ENCODE measurements at regions not wholly inside any gene's neighbourhood (a gene's known extent, or its start where the extent isn't known, plus 50 kb on each side); places are given as distances from the start of the nearest gene placed in this dataset.

- no peak overlapping the region for H3K4me3 Mint-ChIP-seq (ENCODE audit: low read depth, unreplicated experiment)
- CTCF ChIA-PET, result interaction anchor here (1.3 kb wide), 1 partner anchor 177 kb away, joined by 3 read pairs; no protein-coding TSS in a partner anchor
- TF ChIP-seq, protein P1, sequence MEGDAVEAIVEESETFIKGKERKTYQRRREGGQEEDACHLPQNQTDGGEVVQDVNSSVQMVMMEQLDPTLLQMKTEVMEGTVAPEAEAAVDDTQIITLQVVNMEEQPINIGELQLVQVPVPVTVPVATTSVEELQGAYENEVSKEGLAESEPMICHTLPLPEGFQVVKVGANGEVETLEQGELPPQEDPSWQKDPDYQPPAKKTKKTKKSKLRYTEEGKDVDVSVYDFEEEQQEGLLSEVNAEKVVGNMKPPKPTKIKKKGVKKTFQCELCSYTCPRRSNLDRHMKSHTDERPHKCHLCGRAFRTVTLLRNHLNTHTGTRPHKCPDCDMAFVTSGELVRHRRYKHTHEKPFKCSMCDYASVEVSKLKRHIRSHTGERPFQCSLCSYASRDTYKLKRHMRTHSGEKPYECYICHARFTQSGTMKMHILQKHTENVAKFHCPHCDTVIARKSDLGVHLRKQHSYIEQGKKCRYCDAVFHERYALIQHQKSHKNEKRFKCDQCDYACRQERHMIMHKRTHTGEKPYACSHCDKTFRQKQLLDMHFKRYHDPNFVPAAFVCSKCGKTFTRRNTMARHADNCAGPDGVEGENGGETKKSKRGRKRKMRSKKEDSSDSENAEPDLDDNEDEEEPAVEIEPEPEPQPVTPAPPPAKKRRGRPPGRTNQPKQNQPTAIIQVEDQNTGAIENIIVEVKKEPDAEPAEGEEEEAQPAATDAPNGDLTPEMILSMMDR (IDR thresholded peaks at IDR 0.05; ENCODE audit: unreplicated experiment), result no peak
- H3K36me3 Mint-ChIP-seq (ENCODE audit: insufficient read depth, unreplicated experiment), result no peaks in the 10 kb centered on the region
- no peaks in the 10 kb centered on the region for H3K27me3 Mint-ChIP-seq (ENCODE audit: unreplicated experiment)
- H3K27ac Mint-ChIP-seq (ENCODE audit: unreplicated experiment), result no peak overlapping the region
- intact Hi-C loops (cut with micrococcal nuclease; ENCODE audit: unreplicated experiment), result no loop called here
- no TSS peak for BruUV-seq (replicated peaks)
- DNase-seq, result no peak
- peaks cover 12% of the 10 kb centered on the region for H3K4me1 Mint-ChIP-seq (ENCODE audit: low read depth, unreplicated experiment)
- no peaks in the 10 kb centered on the region for H3K9me3 Mint-ChIP-seq (ENCODE audit: low read depth, unreplicated experiment)
These were observed 102.2 kb upstream of the GADD45A start for GRCh38 chr1:67582625-67583461.

DNA sequence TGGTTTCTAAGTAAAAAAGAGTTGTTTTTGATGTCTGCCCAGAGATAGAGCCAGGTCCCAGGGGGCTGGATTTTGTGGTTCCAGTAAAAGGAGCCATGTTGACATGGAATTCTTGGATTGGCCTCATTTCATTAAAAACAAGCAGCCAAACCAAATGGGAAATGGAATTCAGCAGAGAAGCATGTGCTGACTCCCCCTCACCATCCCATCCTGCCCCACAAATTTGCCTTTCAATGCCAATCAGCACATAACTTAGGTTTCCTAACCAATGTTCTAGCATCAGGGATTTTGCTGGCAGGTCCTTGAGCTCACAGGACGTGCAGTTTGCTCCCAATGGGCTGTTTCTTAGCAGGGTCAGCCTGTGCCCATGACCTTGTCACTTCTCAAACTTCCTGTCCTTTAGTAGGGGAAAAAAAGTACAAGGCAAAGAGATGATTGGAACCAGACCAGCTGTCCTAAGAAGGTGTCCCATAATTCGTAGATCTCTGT lies 101.5 kb upstream of the GADD45A start:
- Mint-ChIP-seq H3K27ac (ENCODE audit: unreplicated experiment) (no peak overlapping the region), H3K36me3 (ENCODE audit: insufficient read depth, unreplicated experiment) (no peaks in the 10 kb centered on the region), H3K9me3 (ENCODE audit: low read depth, unreplicated experiment) (no peaks in the 10 kb centered on the region), H3K27me3 (ENCODE audit: unreplicated experiment) (no peaks in the 10 kb centered on the region), H3K4me1 (ENCODE audit: low read depth, unreplicated experiment) (peaks cover 12% of the 10 kb centered on the region), H3K4me3 (ENCODE audit: low read depth, unreplicated experiment) (no peak overlapping the region)
- TF ChIP-seq, protein P1 (IDR thresholded peaks at IDR 0.05; ENCODE audit: unreplicated experiment), result no peak
- no TSS peak for BruUV-seq (replicated peaks)
- CTCF ChIA-PET, result no interaction called here
- no peak for DNase-seq
- intact Hi-C loops (cut with micrococcal nuclease; ENCODE audit: unreplicated experiment), result no loop called here

DNA sequence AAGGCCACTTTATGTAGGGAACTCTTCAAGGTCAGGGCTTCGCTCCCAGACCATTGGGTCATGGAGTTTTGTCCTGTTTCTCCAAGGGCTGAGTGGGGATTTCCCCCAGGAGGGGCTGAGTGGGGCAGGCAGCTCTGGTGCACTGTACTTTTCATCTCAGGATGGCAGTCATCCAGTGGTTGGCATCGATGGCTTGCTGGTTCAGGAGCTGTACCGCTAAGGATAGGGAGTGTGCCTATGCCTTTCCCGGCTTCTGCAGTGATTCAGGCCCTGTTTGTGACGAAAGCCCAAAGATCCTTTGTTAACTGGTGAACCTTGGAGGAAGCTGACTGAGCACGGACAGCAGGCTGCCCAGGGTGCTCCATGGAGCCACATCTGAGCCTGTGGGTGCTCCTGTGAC lies 100.1 kb upstream of the GADD45A start:
- H3K27ac Mint-ChIP-seq (ENCODE audit: unreplicated experiment), result no peak overlapping the region
- no peaks in the 10 kb centered on the region for H3K36me3 Mint-ChIP-seq (ENCODE audit: insufficient read depth, unreplicated experiment)
- TF ChIP-seq, protein P1 (IDR thresholded peaks at IDR 0.05; ENCODE audit: unreplicated experiment), result no peak
- H3K4me1 Mint-ChIP-seq (ENCODE audit: low read depth, unreplicated experiment), result peaks cover 3% of the 10 kb centered on the region
- no peaks in the 10 kb centered on the region for H3K27me3 Mint-ChIP-seq (ENCODE audit: unreplicated experiment)
- no peaks in the 10 kb centered on the region for H3K9me3 Mint-ChIP-seq (ENCODE audit: low read depth, unreplicated experiment)
- intact Hi-C loops (cut with micrococcal nuclease; ENCODE audit: unreplicated experiment), result no loop called here
- no TSS peak for BruUV-seq (replicated peaks)
- CTCF ChIA-PET, result no interaction called here
- no peak overlapping the region for H3K4me3 Mint-ChIP-seq (ENCODE audit: low read depth, unreplicated experiment)
- no peak for DNase-seq

DNA sequence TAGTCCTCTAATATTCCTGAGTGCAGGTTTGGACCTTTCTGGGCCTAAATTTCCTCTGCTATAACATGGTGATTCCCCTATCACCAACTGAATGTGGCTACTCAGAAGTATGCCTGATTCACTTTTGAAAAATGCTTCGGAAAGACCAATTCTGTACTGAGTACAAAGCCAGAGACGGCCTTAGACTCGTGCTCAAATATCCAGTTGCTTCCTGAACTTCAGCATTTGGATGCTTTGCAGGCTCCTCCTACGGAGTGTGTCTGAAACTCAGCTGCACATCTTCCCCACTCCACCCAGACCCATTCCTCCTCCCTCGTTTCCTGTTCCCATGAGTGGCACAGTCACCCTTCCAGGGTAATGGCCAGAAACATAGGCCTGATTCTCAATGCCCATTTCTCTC lies 98.4 kb upstream of the GADD45A start:
- H3K36me3 Mint-ChIP-seq (ENCODE audit: insufficient read depth, unreplicated experiment), result no peaks in the 10 kb centered on the region
- CTCF ChIA-PET, result no interaction called here
- H3K9me3 Mint-ChIP-seq (ENCODE audit: low read depth, unreplicated experiment), result no peaks in the 10 kb centered on the region
- H3K4me3 Mint-ChIP-seq (ENCODE audit: low read depth, unreplicated experiment), result no peak overlapping the region
- TF ChIP-seq, protein P1 (IDR thresholded peaks at IDR 0.05; ENCODE audit: unreplicated experiment), result no peak
- intact Hi-C loops (cut with micrococcal nuclease; ENCODE audit: unreplicated experiment), result no loop called here
- no peak for DNase-seq
- no peak overlapping the region for H3K27ac Mint-ChIP-seq (ENCODE audit: unreplicated experiment)
- no peaks in the 10 kb centered on the region for H3K27me3 Mint-ChIP-seq (ENCODE audit: unreplicated experiment)
- H3K4me1 Mint-ChIP-seq (ENCODE audit: low read depth, unreplicated experiment), result no peaks in the 10 kb centered on the region
- BruUV-seq (replicated peaks), result no TSS peak
